HG03520 (cell line): ENCODE measurements at regions not wholly inside any gene's neighbourhood (a gene's known extent, or its start where the extent isn't known, plus 50 kb on each side); places are given as distances from the start of the nearest gene placed in this dataset.

Experiments used
- ATAC-seq: cut with Tn5 transposase; IDR thresholded peaks from one replicate; pipeline ENCODE4 v1.9.1; 2021; ENCODE audit warnings: mild to moderate bottlenecking, moderate library complexity; ENCODE audit not compliant: unreplicated experiment

GRCh38 chr12:114902665-114903064, 218.7 kb upstream of the TBX3 start:
- no peak for ATAC-seq

GRCh38 chr12:114901316-114901715, 217.3 kb upstream of the TBX3 start:
- no peak for ATAC-seq

- no peak for ATAC-seq
Observed at GRCh38 chr12:114898159-114898558, 214.2 kb upstream of the TBX3 start.

- no peak for ATAC-seq
Observed at GRCh38 chr12:114895827-114896226, 211.9 kb upstream of the TBX3 start.

- no peak for ATAC-seq
Observed at GRCh38 chr12:114895081-114895480, 211.1 kb upstream of the TBX3 start.

GRCh38 chr12:114894076-114894475, 210.1 kb upstream of the TBX3 start:
- no peak for ATAC-seq

- ATAC-seq = no peak
Observed at GRCh38 chr12:114888928-114889584, 205.1 kb upstream of the TBX3 start.

GRCh38 chr12:114888448-114888847, 204.5 kb upstream of the TBX3 start:
- ATAC-seq = no peak

GRCh38 chr12:114885501-114885900, 201.5 kb upstream of the TBX3 start:
- ATAC-seq = no peak

GRCh38 chr12:114884575-114884974, 200.6 kb upstream of the TBX3 start:
- no peak for ATAC-seq

- ATAC-seq = no peak
Observed at GRCh38 chr12:114882083-114882482, 198.1 kb upstream of the TBX3 start.

GRCh38 chr12:114879354-114879753, 195.4 kb upstream of the TBX3 start:
- no peak for ATAC-seq

GRCh38 chr12:114878781-114879180, 194.8 kb upstream of the TBX3 start:
- no peak for ATAC-seq

GRCh38 chr12:114876968-114877680, 193.1 kb upstream of the TBX3 start:
- ATAC-seq = no peak

- no peak for ATAC-seq
Observed at GRCh38 chr12:114875313-114875712, 191.3 kb upstream of the TBX3 start.

- no peak for ATAC-seq
Observed at GRCh38 chr12:114873656-114874055, 189.7 kb upstream of the TBX3 start.

- no peak for ATAC-seq
Observed at GRCh38 chr12:114868995-114869834, 185.2 kb upstream of the TBX3 start.

- no peak for ATAC-seq
Observed at GRCh38 chr12:114866331-114866730, 182.4 kb upstream of the TBX3 start.

GRCh38 chr12:114864837-114865551, 181.0 kb upstream of the TBX3 start:
- ATAC-seq = no peak

GRCh38 chr12:114863911-114864310, 179.9 kb upstream of the TBX3 start:
- no peak for ATAC-seq

- ATAC-seq = no peak
Observed at GRCh38 chr12:114860969-114861368, 177.0 kb upstream of the TBX3 start.
